ENCODE measurements at regions not wholly inside any gene's neighbourhood (a gene's known extent, or its start where the extent isn't known, plus 50 kb on each side); places are given as distances from the start of the nearest gene placed in this dataset.

DNA sequence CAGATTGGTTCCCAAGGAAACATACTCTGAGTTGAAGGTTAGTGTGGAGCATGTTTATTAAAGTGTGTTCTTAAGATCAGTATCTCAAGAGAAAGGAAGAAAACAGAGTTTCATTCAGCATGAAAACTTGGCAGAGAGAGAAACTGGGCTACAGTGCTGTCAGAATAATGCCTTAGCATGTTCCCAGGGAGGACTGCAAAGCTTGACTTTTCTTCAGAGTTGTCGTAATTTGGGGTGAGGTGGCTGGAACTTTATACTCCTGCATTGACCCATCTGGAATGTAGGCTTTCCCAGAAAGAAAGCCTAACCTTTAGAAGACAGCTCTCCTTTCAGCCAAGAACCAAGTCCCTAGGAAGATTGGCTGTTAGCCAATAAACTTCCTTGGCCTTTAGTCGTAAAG, 190.8 kb upstream of the CNTN5 start:
- TF ChIP-seq, protein P1, sequence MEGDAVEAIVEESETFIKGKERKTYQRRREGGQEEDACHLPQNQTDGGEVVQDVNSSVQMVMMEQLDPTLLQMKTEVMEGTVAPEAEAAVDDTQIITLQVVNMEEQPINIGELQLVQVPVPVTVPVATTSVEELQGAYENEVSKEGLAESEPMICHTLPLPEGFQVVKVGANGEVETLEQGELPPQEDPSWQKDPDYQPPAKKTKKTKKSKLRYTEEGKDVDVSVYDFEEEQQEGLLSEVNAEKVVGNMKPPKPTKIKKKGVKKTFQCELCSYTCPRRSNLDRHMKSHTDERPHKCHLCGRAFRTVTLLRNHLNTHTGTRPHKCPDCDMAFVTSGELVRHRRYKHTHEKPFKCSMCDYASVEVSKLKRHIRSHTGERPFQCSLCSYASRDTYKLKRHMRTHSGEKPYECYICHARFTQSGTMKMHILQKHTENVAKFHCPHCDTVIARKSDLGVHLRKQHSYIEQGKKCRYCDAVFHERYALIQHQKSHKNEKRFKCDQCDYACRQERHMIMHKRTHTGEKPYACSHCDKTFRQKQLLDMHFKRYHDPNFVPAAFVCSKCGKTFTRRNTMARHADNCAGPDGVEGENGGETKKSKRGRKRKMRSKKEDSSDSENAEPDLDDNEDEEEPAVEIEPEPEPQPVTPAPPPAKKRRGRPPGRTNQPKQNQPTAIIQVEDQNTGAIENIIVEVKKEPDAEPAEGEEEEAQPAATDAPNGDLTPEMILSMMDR (IDR thresholded peaks at IDR 0.05; ENCODE audit: insufficient read depth in 1 of 2, low read depth in 1 of 2, low read length in 1 of 2, severe bottlenecking in 1 of 2, unreplicated experiment in 1 of 2) = no peak
- no TSS peak for BruUV-seq (replicated peaks)
- no peak overlapping the region for H3K4me3 Mint-ChIP-seq (ENCODE audit: unreplicated experiment)
- H3K27ac Mint-ChIP-seq (ENCODE audit: unreplicated experiment) = no peak overlapping the region
- no peaks in the 10 kb centered on the region for H3K27me3 ChIP-seq (replicated peaks; ENCODE audit: control insufficient read depth, insufficient read depth, low read length)
- no peaks in the 10 kb centered on the region for H3K4me1 Mint-ChIP-seq (ENCODE audit: low read depth, unreplicated experiment)
- no peaks in the 10 kb centered on the region for H3K36me3 ChIP-seq (ENCODE audit: control insufficient read depth, insufficient read depth, low read length)
- no peak for DNase-seq
- H3K36me3 Mint-ChIP-seq (ENCODE audit: insufficient read depth, unreplicated experiment) = no peaks in the 10 kb centered on the region
- H3K9me3 Mint-ChIP-seq (ENCODE audit: unreplicated experiment) = no peaks in the 10 kb centered on the region
- CTCF ChIA-PET = interaction anchor here (0.7 kb wide), 1 partner anchor 1033 kb away, joined by 3 read pairs; no protein-coding TSS in a partner anchor
- no peaks in the 10 kb centered on the region for H3K27me3 Mint-ChIP-seq (ENCODE audit: insufficient read depth, unreplicated experiment)
- no peak overlapping the region for H3K4me3 ChIP-seq (ENCODE audit: low read depth, low read length)
- POLR2A ChIA-PET = no interaction called here
- H3K9me3 ChIP-seq = no peaks in the 10 kb centered on the region
- H3K4me1 ChIP-seq = no peaks in the 10 kb centered on the region
- intact Hi-C loops (cut with micrococcal nuclease; ENCODE audit: unreplicated experiment) = no loop called here

GRCh38 chr11:98834776-98835175, 186.0 kb upstream of the CNTN5 start:
- Mint-ChIP-seq H3K4me3 (ENCODE audit: unreplicated experiment) (no peak overlapping the region), H3K36me3 (ENCODE audit: insufficient read depth, unreplicated experiment) (no peaks in the 10 kb centered on the region), H3K27ac (ENCODE audit: unreplicated experiment) (no peak overlapping the region), H3K4me1 (ENCODE audit: low read depth, unreplicated experiment) (no peaks in the 10 kb centered on the region), H3K27me3 (ENCODE audit: insufficient read depth, unreplicated experiment) (no peaks in the 10 kb centered on the region), H3K9me3 (ENCODE audit: unreplicated experiment) (no peaks in the 10 kb centered on the region)
- no peaks in the 10 kb centered on the region for H3K9me3 ChIP-seq
- TF ChIP-seq, protein P1 (IDR thresholded peaks at IDR 0.05; ENCODE audit: insufficient read depth in 1 of 2, low read depth in 1 of 2, low read length in 1 of 2, severe bottlenecking in 1 of 2, unreplicated experiment in 1 of 2) = no peak
- no peak overlapping the region for H3K4me3 ChIP-seq (ENCODE audit: low read depth, low read length)
- no peaks in the 10 kb centered on the region for H3K36me3 ChIP-seq (ENCODE audit: control insufficient read depth, insufficient read depth, low read length)
- CTCF ChIA-PET = no interaction called here
- no peaks in the 10 kb centered on the region for H3K27me3 ChIP-seq (replicated peaks; ENCODE audit: control insufficient read depth, insufficient read depth, low read length)
- no peaks in the 10 kb centered on the region for H3K4me1 ChIP-seq
- no peak for DNase-seq
- no TSS peak for BruUV-seq (replicated peaks)
- POLR2A ChIA-PET = no interaction called here
- intact Hi-C loops (cut with micrococcal nuclease; ENCODE audit: unreplicated experiment) = no loop called here

GRCh38 chr11:98835335-98835734, 185.4 kb upstream of the CNTN5 start:
- H3K36me3 Mint-ChIP-seq (ENCODE audit: insufficient read depth, unreplicated experiment) = no peaks in the 10 kb centered on the region
- Histone ChIP-seq H3K27me3 (replicated peaks; ENCODE audit: control insufficient read depth, insufficient read depth, low read length) (no peaks in the 10 kb centered on the region), H3K9me3 (no peaks in the 10 kb centered on the region), H3K4me1 (no peaks in the 10 kb centered on the region), H3K4me3 (ENCODE audit: low read depth, low read length) (no peak overlapping the region), H3K36me3 (ENCODE audit: control insufficient read depth, insufficient read depth, low read length) (no peaks in the 10 kb centered on the region)
- no peak overlapping the region for H3K27ac Mint-ChIP-seq (ENCODE audit: unreplicated experiment)
- no peak overlapping the region for H3K4me3 Mint-ChIP-seq (ENCODE audit: unreplicated experiment)
- H3K9me3 Mint-ChIP-seq (ENCODE audit: unreplicated experiment) = no peaks in the 10 kb centered on the region
- ChIA-PET CTCF (no interaction called here), POLR2A (no interaction called here)
- BruUV-seq (replicated peaks) = no TSS peak
- no peaks in the 10 kb centered on the region for H3K4me1 Mint-ChIP-seq (ENCODE audit: low read depth, unreplicated experiment)
- H3K27me3 Mint-ChIP-seq (ENCODE audit: insufficient read depth, unreplicated experiment) = no peaks in the 10 kb centered on the region
- intact Hi-C loops (cut with micrococcal nuclease; ENCODE audit: unreplicated experiment) = no loop called here
- TF ChIP-seq, protein P1 (IDR thresholded peaks at IDR 0.05; ENCODE audit: insufficient read depth in 1 of 2, low read depth in 1 of 2, low read length in 1 of 2, severe bottlenecking in 1 of 2, unreplicated experiment in 1 of 2) = no peak
- no peak for DNase-seq
